GM10266 (cell line): ENCODE measurements at regions not wholly inside any gene's neighbourhood (a gene's known extent, or its start where the extent isn't known, plus 50 kb on each side); places are given as distances from the start of the nearest gene placed in this dataset.

Experiments used
- DNase-seq: peaks from one replicate; pipeline ENCODE4 v3.0.0; 2012; ENCODE audit errors: extremely low spot score
- TF ChIP-seq, protein P1 (sequence below): IDR thresholded peaks from 2 replicates; pipeline ENCODE4 v1.5.1; 2012; ENCODE audit warnings: mild to moderate bottlenecking, low read depth; ENCODE audit not compliant: control insufficient read depth, insufficient read depth; ENCODE audit errors: missing control alignments

- DNase-seq = no peak
- TF ChIP-seq, protein P1, sequence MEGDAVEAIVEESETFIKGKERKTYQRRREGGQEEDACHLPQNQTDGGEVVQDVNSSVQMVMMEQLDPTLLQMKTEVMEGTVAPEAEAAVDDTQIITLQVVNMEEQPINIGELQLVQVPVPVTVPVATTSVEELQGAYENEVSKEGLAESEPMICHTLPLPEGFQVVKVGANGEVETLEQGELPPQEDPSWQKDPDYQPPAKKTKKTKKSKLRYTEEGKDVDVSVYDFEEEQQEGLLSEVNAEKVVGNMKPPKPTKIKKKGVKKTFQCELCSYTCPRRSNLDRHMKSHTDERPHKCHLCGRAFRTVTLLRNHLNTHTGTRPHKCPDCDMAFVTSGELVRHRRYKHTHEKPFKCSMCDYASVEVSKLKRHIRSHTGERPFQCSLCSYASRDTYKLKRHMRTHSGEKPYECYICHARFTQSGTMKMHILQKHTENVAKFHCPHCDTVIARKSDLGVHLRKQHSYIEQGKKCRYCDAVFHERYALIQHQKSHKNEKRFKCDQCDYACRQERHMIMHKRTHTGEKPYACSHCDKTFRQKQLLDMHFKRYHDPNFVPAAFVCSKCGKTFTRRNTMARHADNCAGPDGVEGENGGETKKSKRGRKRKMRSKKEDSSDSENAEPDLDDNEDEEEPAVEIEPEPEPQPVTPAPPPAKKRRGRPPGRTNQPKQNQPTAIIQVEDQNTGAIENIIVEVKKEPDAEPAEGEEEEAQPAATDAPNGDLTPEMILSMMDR = no peak
Measured at GRCh38 chr4:86482306-86483172, 111.6 kb upstream of the PTPN13 start.

GRCh38 chr4:86483173-86483490 is 111.0 kb upstream of the PTPN13 start:
- no peak for DNase-seq
- TF ChIP-seq, protein P1 = no peak

DNA sequence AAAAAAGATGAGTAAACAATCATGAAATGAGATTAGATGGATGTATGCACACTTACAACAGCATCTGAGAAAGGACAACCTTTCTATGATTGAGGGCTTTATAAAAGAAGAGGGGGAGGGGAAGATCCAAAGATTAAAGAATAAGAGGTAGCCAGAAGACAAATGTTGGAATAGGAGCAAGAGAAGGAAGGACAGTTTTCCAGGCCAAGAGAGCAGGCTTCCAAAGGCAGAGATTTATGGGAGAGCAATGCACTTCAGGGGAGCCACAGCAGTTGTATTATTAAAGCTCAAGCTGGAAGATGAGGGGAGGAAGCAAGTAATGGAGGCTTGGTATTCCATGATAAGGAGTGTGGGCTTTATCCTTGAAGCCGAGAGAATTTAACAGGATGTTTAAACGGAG is 110.3 kb upstream of the PTPN13 start:
- no peak for DNase-seq
- TF ChIP-seq, protein P1 = no peak

GRCh38 chr4:86484241-86484640 is 109.9 kb upstream of the PTPN13 start:
- peak; percentile 15 for DNase-seq

GRCh38 chr4:86487738-86488348 is 106.3 kb upstream of the PTPN13 start:
- no peak for DNase-seq
- TF ChIP-seq, protein P1 = no peak

More at GRCh38 chr4:86484241-86484640, 109.9 kb upstream of the PTPN13 start:
- TF ChIP-seq, protein P1 = no peak

DNA sequence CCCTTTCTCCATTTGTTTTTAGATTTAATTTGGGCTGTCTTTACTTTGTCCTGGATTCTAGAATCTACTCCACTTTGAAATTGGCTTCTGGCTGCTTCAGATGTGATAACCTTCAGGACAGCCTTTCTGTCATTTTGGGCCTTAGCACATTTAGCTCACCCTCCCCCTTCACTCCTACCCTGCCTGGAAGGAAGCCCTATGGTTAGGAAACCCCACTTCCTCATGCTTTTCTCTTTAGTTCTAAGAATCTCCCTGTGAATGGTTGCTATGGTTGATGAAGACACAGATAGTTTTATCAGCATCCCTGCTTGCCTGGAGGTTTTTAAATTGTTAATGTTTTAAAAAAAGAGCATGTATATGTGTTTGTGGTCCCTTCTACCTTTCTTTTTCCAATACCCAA is 100.7 kb upstream of the PTPN13 start:
- TF ChIP-seq, protein P1 = no peak
- no peak for DNase-seq
